ENCODE measurements at regions not wholly inside any gene's neighbourhood (a gene's known extent, or its start where the extent isn't known, plus 50 kb on each side); places are given as distances from the start of the nearest gene placed in this dataset.

GRCh38 chr11:80168796-80169195 is 728.0 kb upstream of the TENM4 start:
- POLR2A ChIA-PET: no interaction called here
- H3K27me3 ChIP-seq (ENCODE audit: control insufficient read depth, insufficient read depth, low read length): no peaks in the 10 kb centered on the region
- DNase-seq (ENCODE audit: low read depth, low spot score): no peak

GRCh38 chr11:80167766-80168165 is 726.9 kb upstream of the TENM4 start:
- DNase-seq (ENCODE audit: low read depth, low spot score): no peak

More at GRCh38 chr11:80168796-80169195, 728.0 kb upstream of the TENM4 start:
- no peak overlapping the region for H3K4me3 ChIP-seq (ENCODE audit: low read depth, low read length)
- CTCF ChIA-PET: no interaction called here
- no peaks in the 10 kb centered on the region for H3K9me3 ChIP-seq (ENCODE audit: control insufficient read depth, insufficient read depth, low read length)
- TF ChIP-seq CTCF (IDR thresholded peaks at IDR 0.05; ENCODE audit: low read depth, low read length): no peak
- no peak overlapping the region for H3K27ac ChIP-seq (ENCODE audit: low read depth, low read length)

GRCh38 chr11:80165744-80166143 is 724.9 kb upstream of the TENM4 start:
- POLR2A ChIA-PET: no interaction called here
- Histone ChIP-seq H3K9me3 (ENCODE audit: control insufficient read depth, insufficient read depth, low read length) (no peaks in the 10 kb centered on the region), H3K4me3 (ENCODE audit: low read depth, low read length) (no peak overlapping the region), H3K27me3 (ENCODE audit: control insufficient read depth, insufficient read depth, low read length) (no peaks in the 10 kb centered on the region), H3K27ac (ENCODE audit: low read depth, low read length) (no peak overlapping the region)
- no peak for DNase-seq (ENCODE audit: low read depth, low spot score)
- CTCF ChIA-PET: interaction anchor here (2.6 kb wide), 1 partner anchor 10 kb away, joined by 13 read pairs; no protein-coding TSS in a partner anchor
- TF ChIP-seq CTCF (IDR thresholded peaks at IDR 0.05; ENCODE audit: low read depth, low read length): no peak

More at GRCh38 chr11:80167766-80168165, 726.9 kb upstream of the TENM4 start:
- CTCF ChIA-PET: interaction anchor here (2.6 kb wide), 1 partner anchor 12 kb away, joined by 13 read pairs; no protein-coding TSS in a partner anchor
- TF ChIP-seq CTCF (IDR thresholded peaks at IDR 0.05; ENCODE audit: low read depth, low read length): no peak
- Histone ChIP-seq H3K9me3 (ENCODE audit: control insufficient read depth, insufficient read depth, low read length) (no peaks in the 10 kb centered on the region), H3K27ac (ENCODE audit: low read depth, low read length) (no peak overlapping the region), H3K4me3 (ENCODE audit: low read depth, low read length) (no peak overlapping the region), H3K27me3 (ENCODE audit: control insufficient read depth, insufficient read depth, low read length) (no peaks in the 10 kb centered on the region)
- POLR2A ChIA-PET: no interaction called here

GRCh38 chr11:80163441-80163840 is 722.6 kb upstream of the TENM4 start:
- no peak for DNase-seq (ENCODE audit: low read depth, low spot score)
- Histone ChIP-seq H3K27me3 (ENCODE audit: control insufficient read depth, insufficient read depth, low read length) (no peaks in the 10 kb centered on the region), H3K9me3 (ENCODE audit: control insufficient read depth, insufficient read depth, low read length) (no peaks in the 10 kb centered on the region), H3K4me3 (ENCODE audit: low read depth, low read length) (no peak overlapping the region), H3K27ac (ENCODE audit: low read depth, low read length) (no peak overlapping the region)
- ChIA-PET POLR2A (no interaction called here), CTCF (interaction anchor here (2.3 kb wide), 1 partner anchor 8 kb away, joined by 9 read pairs; no protein-coding TSS in a partner anchor)
- no peak for TF ChIP-seq CTCF (IDR thresholded peaks at IDR 0.05; ENCODE audit: low read depth, low read length)

- ChIA-PET CTCF (interaction anchor here (2.3 kb wide), 1 partner anchor 8 kb away, joined by 9 read pairs; no protein-coding TSS in a partner anchor), POLR2A (no interaction called here)
- DNase-seq (ENCODE audit: low read depth, low spot score): no peak
- H3K4me3 ChIP-seq (ENCODE audit: low read depth, low read length): no peak overlapping the region
- H3K27ac ChIP-seq (ENCODE audit: low read depth, low read length): no peak overlapping the region
- no peak for TF ChIP-seq CTCF (IDR thresholded peaks at IDR 0.05; ENCODE audit: low read depth, low read length)
- no peaks in the 10 kb centered on the region for H3K27me3 ChIP-seq (ENCODE audit: control insufficient read depth, insufficient read depth, low read length)
- no peaks in the 10 kb centered on the region for H3K9me3 ChIP-seq (ENCODE audit: control insufficient read depth, insufficient read depth, low read length)
Observed at GRCh38 chr11:80163011-80163410, 722.2 kb upstream of the TENM4 start.
